A549 (cell line): ENCODE measurements at regions not wholly inside any gene's neighbourhood (a gene's known extent, or its start where the extent isn't known, plus 50 kb on each side); places are given as distances from the start of the nearest gene placed in this dataset.
A peak's percentile ranks its signal among the peaks of the same experiment; 100 is the strongest.

Experiments
- ATAC-seq, 2 experiments: fragments of 200-7000 bp in 1 of 2; fragments of >200 bp in 1 of 2; cut with Nextera tagmentation in 1 of 2; cut with Tn5 transposase in 1 of 2; 3 replicates each; pipeline versions ENCODE4 v1.8.0 to v1.9.1; 2018 to 2020; ENCODE audit warnings: mild to moderate bottlenecking in 1 of 2, moderate library complexity in 1 of 2
- CTCF ChIA-PET: fragments of 300-600 bp; sonication (Branson Sonifier 250); formaldehyde crosslinking; extraction: SDS; loops from one replicate; lab custom pipeline; 2021; ENCODE audit warnings: antibody characterized with exemption, inconsistent platforms; lab: Yijun Ruan, JAX
- POLR2A ChIA-PET: fragments of 350-600 bp; formaldehyde crosslinking; extraction: SDS; loops from one replicate; lab custom pipeline; 2021; ENCODE audit warnings: antibody characterized with exemption, inconsistent platforms; lab: Yijun Ruan, JAX
- DNase-seq, 2 experiments: peaks; one replicate each; pipeline versions ENCODE4 v3.0.0 to v3.0.0-alpha.2; 2011 to 2016; ENCODE audit warnings: low read depth in 1 of 2, low spot score in 1 of 2
- FAIRE-seq: peaks from 2 replicates; lab custom pipeline; 2011; peaks lifted over from hg19 to GRCh38; lab: Jason Lieb, UNC
- H3K27ac ChIP-seq, 2 experiments: fragments of >200 bp; sonication (Bioruptor Twin); formaldehyde crosslinking; 3 replicates each; pipeline ENCODE4 v1.5.1; 2016 to 2017
- H3K4me1 ChIP-seq: fragments of >200 bp; sonication (Bioruptor Twin); formaldehyde crosslinking; 3 replicates; pipeline ENCODE4 v1.6.1; 2016
- H3K4me2 ChIP-seq: fragments of >200 bp; sonication (Bioruptor Twin); formaldehyde crosslinking; 3 replicates; pipeline ENCODE4 v1.6.1; 2016
- H3K4me3 ChIP-seq: fragments of >200 bp; sonication (Bioruptor Twin); formaldehyde crosslinking; 3 replicates; pipeline ENCODE4 v1.5.1; 2016
- H3K9me3 ChIP-seq: fragments of >200 bp; sonication (Bioruptor Twin); formaldehyde crosslinking; 3 replicates; pipeline ENCODE4 v1.6.1; 2016
- CHD4 ChIP-seq: fragments of 200-600 bp; sonication (generic); IDR thresholded peaks from 2 replicates; pipeline ENCODE4 v1.6.1; 2016; ENCODE audit warnings: antibody characterized with exemption, mild to moderate bottlenecking, borderline replicate concordance
- EHF ChIP-seq: fragments of 250-450 bp; sonication (Bioruptor Pico); IDR thresholded peaks from 2 replicates; pipeline ENCODE4 v1.5.0; 2020; ENCODE audit warnings: mild to moderate bottlenecking
- ESRRA ChIP-seq: fragments of 150-350 bp; IDR thresholded peaks from 2 replicates; pipeline ENCODE4 v1.6.1; 2014; ENCODE audit warnings: mild to moderate bottlenecking, low read length, borderline replicate concordance
- FOSB ChIP-seq: fragments of 250-450 bp; sonication (Bioruptor Pico); IDR thresholded peaks from 2 replicates; pipeline ENCODE4 v1.5.0; 2020; ENCODE audit warnings: mild to moderate bottlenecking, moderate library complexity
- FOSL2 ChIP-seq, 2 experiments: fragments of 450-650 bp in 1 of 2; fragments of >200 bp in 1 of 2; sonication (Bioruptor Twin) in 1 of 2; formaldehyde crosslinking; IDR thresholded peaks; 2 replicates each; pipeline versions ENCODE4 v1.5.0 to v1.6.1; 2016 to 2020; ENCODE audit warnings: mild to moderate bottlenecking in 1 of 2, moderate library complexity in 1 of 2
- GATA3 ChIP-seq: IDR thresholded peaks from 2 replicates; pipeline ENCODE4 v1.6.1; 2012; ENCODE audit warnings: borderline replicate concordance
- HOXA7 ChIP-seq: fragments of 250-450 bp; sonication (Bioruptor Pico); IDR thresholded peaks from 2 replicates; pipeline ENCODE4 v1.5.0; 2020; ENCODE audit warnings: mild to moderate bottlenecking, moderate library complexity
- HOXB5 ChIP-seq: fragments of 250-450 bp; sonication (Bioruptor Pico); IDR thresholded peaks from 2 replicates; pipeline ENCODE4 v1.5.0; 2020; ENCODE audit warnings: mild to moderate bottlenecking, moderate library complexity
- MAFK ChIP-seq: fragments of 450-650 bp; IDR thresholded peaks from 2 replicates; pipeline ENCODE4 v1.6.1; 2014; ENCODE audit not compliant: partially characterized antibody
- NPAS2 ChIP-seq: fragments of 250-450 bp; sonication (Bioruptor Pico); IDR thresholded peaks from 2 replicates; pipeline ENCODE4 v1.8.0; 2022; ENCODE audit warnings: mild to moderate bottlenecking, moderate library complexity, borderline replicate concordance
- PHF8 ChIP-seq: fragments of 200-600 bp; sonication (generic); IDR thresholded peaks from 2 replicates; pipeline ENCODE4 v1.6.1; 2016; ENCODE audit warnings: low read depth, mild to moderate bottlenecking, antibody characterized with exemption, moderate library complexity, borderline replicate concordance
- RARB ChIP-seq: fragments of 250-450 bp; sonication (Bioruptor Pico); IDR thresholded peaks from 2 replicates; pipeline ENCODE4 v1.8.0; 2021; ENCODE audit warnings: mild to moderate bottlenecking, moderate library complexity
- RCOR1 ChIP-seq: fragments of 150-350 bp; IDR thresholded peaks from 2 replicates; pipeline ENCODE4 v1.6.1; 2014; ENCODE audit warnings: antibody characterized with exemption, low read length, low read depth
- SREBF2 ChIP-seq: fragments of 450-650 bp; IDR thresholded peaks from 2 replicates; pipeline ENCODE4 v1.6.1; 2014; ENCODE audit warnings: mild to moderate bottlenecking, moderate library complexity
- TFCP2L1 ChIP-seq: fragments of 250-450 bp; sonication (Bioruptor Pico); IDR thresholded peaks from 2 replicates; pipeline ENCODE4 v1.5.0; 2021; ENCODE audit warnings: mild to moderate bottlenecking
- ZC3H11A ChIP-seq: fragments of 450-650 bp; IDR thresholded peaks from 2 replicates; pipeline ENCODE4 v1.6.1; 2014; ENCODE audit warnings: antibody characterized with exemption, mild to moderate bottlenecking
- WGBS: methylation state at CpG from one replicate; pipeline ENCODE4 v1.1.6; 2017; ENCODE audit errors: missing lambda C conversion rate; 5-methylcytosine and 5-hydroxymethylcytosine counted together
- TF ChIP-seq, protein P1 (sequence below): fragments of 200-600 bp; sonication (generic); IDR thresholded peaks from 2 replicates; pipeline ENCODE4 v1.6.1; 2016; ENCODE audit warnings: antibody characterized with exemption, mild to moderate bottlenecking, moderate library complexity
- TF ChIP-seq, protein P2 (sequence below): IDR thresholded peaks from 2 replicates; pipeline ENCODE4 v1.6.1; 2012
- TF ChIP-seq, protein P3 (sequence below): fragments of 150-350 bp; IDR thresholded peaks from 2 replicates; pipeline ENCODE4 v1.6.1; 2014; ENCODE audit warnings: low read depth, mild to moderate bottlenecking, low read length
- TF ChIP-seq, protein P4 (sequence below): fragments of >200 bp; sonication (Bioruptor Twin); formaldehyde crosslinking; IDR thresholded peaks from 3 replicates; pipeline ENCODE4 v1.5.1; 2016

DNA sequence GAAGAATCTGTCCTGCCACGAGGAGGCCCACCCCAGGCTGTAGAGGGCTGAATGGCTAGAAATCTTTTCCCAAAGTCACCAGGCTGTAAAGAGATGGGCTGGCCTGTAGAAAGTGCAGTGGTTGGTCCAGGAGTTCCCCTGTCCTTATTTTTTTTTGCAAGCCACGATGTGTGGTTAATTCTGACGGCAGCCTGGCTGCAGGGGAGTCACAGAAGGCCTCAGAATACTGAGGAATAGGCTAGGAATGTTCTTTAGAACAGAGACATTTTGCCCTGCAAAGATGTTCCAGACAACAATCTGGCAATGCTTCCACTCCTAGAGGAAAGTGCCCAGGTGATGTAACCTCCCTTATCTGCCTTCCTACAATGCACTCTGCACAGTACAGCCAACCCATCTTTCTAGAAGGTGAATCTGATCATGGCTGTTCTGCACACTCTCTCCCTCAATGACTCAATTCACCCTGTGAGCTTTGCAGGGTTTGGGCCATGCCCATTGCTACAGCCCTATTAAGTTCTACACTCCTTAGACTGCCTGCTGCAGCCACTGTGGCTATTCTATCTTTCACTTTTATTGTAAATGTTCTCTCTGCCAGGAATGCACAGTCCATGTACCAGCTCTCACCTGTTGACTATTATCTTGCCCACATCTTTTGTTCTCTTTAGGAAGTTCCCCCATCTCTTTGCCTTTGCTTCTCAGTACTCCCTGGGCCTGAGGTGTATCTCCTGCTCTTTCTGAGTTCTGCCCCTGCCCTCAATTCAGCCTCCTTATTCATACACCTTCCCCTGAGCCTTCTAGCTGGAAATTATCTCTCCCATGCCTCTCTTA, 377.8 kb upstream of the CLINT1 start:
- ChIA-PET POLR2A (no interaction called here), CTCF (interaction anchor here (1.2 kb wide), 1 partner anchor 17 kb away, joined by 3 read pairs; no protein-coding TSS in a partner anchor)
- Histone ChIP-seq H3K9me3 (no peaks in the 10 kb centered on the region), H3K4me3 (no peak overlapping the region), H3K4me1 (no peaks in the 10 kb centered on the region), H3K27ac (no peak overlapping the region), H3K4me2 (no peak overlapping the region)
- WGBS, result 0% methylated on average over 3 of the region's 3 CpGs
- TF ChIP-seq PHF8 (no peak), SREBF2 (no peak), ESRRA (no peak), HOXB5 (CRISPR knock-in tag) (no peak), GATA3 (no peak), RARB (CRISPR knock-in tag) (no peak), HOXA7 (no peak), ZC3H11A (no peak), CHD4 (no peak), EHF (CRISPR knock-in tag) (no peak), MAFK (no peak), NPAS2 (no peak)
- TF ChIP-seq, protein P1, sequence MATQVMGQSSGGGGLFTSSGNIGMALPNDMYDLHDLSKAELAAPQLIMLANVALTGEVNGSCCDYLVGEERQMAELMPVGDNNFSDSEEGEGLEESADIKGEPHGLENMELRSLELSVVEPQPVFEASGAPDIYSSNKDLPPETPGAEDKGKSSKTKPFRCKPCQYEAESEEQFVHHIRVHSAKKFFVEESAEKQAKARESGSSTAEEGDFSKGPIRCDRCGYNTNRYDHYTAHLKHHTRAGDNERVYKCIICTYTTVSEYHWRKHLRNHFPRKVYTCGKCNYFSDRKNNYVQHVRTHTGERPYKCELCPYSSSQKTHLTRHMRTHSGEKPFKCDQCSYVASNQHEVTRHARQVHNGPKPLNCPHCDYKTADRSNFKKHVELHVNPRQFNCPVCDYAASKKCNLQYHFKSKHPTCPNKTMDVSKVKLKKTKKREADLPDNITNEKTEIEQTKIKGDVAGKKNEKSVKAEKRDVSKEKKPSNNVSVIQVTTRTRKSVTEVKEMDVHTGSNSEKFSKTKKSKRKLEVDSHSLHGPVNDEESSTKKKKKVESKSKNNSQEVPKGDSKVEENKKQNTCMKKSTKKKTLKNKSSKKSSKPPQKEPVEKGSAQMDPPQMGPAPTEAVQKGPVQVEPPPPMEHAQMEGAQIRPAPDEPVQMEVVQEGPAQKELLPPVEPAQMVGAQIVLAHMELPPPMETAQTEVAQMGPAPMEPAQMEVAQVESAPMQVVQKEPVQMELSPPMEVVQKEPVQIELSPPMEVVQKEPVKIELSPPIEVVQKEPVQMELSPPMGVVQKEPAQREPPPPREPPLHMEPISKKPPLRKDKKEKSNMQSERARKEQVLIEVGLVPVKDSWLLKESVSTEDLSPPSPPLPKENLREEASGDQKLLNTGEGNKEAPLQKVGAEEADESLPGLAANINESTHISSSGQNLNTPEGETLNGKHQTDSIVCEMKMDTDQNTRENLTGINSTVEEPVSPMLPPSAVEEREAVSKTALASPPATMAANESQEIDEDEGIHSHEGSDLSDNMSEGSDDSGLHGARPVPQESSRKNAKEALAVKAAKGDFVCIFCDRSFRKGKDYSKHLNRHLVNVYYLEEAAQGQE, result no peak
- TF ChIP-seq, protein P2, sequence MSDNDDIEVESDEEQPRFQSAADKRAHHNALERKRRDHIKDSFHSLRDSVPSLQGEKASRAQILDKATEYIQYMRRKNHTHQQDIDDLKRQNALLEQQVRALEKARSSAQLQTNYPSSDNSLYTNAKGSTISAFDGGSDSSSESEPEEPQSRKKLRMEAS, result no peak
- no peak for FAIRE-seq
- DNase-seq, result no peak
- ATAC-seq, result 0 out of 6 replicates have a peak, but pooled peaks of 1 of the 2 experiments have one; percentile 19

DNA sequence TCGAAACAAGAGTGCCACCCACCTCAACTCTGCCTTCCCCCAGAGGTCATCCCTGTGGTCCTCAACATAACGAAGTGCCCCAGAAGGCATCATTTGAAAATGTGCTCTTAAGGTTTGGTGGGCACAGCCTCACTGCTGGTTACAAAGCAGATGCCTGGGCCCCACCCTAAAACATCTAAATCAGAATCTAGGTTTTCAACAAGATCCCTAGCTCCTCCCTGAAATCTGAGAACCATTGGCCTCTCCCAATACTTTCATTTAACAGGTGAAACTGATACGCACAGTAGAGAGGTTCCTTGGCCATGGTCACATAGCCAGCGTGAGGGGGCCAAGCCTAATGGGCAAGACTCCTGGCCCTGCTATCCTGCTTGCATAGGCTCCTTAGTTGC, 376.2 kb upstream of the CLINT1 start:
- TF ChIP-seq, protein P3, sequence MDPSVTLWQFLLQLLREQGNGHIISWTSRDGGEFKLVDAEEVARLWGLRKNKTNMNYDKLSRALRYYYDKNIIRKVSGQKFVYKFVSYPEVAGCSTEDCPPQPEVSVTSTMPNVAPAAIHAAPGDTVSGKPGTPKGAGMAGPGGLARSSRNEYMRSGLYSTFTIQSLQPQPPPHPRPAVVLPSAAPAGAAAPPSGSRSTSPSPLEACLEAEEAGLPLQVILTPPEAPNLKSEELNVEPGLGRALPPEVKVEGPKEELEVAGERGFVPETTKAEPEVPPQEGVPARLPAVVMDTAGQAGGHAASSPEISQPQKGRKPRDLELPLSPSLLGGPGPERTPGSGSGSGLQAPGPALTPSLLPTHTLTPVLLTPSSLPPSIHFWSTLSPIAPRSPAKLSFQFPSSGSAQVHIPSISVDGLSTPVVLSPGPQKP, result no peak
- no peak for TF ChIP-seq RCOR1
- TF ChIP-seq TFCP2L1 (CRISPR knock-in tag), result no peak
- no peak for TF ChIP-seq FOSB (CRISPR knock-in tag)
- TF ChIP-seq, protein P4, sequence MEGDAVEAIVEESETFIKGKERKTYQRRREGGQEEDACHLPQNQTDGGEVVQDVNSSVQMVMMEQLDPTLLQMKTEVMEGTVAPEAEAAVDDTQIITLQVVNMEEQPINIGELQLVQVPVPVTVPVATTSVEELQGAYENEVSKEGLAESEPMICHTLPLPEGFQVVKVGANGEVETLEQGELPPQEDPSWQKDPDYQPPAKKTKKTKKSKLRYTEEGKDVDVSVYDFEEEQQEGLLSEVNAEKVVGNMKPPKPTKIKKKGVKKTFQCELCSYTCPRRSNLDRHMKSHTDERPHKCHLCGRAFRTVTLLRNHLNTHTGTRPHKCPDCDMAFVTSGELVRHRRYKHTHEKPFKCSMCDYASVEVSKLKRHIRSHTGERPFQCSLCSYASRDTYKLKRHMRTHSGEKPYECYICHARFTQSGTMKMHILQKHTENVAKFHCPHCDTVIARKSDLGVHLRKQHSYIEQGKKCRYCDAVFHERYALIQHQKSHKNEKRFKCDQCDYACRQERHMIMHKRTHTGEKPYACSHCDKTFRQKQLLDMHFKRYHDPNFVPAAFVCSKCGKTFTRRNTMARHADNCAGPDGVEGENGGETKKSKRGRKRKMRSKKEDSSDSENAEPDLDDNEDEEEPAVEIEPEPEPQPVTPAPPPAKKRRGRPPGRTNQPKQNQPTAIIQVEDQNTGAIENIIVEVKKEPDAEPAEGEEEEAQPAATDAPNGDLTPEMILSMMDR, result no peak
- no peak for TF ChIP-seq FOSL2 (IDR thresholded peaks at IDR 0.05)
- no peak for TF ChIP-seq FOSL2 (CRISPR knock-in tag; IDR thresholded peaks at IDR 0.05)
- ChIA-PET CTCF (interaction anchor here (1.3 kb wide), 1 partner anchor 14 kb away, joined by 4 read pairs; no protein-coding TSS in a partner anchor), POLR2A (no interaction called here)
- Histone ChIP-seq H3K9me3 (no peaks in the 10 kb centered on the region), H3K27ac (no peak overlapping the region), H3K4me1 (no peaks in the 10 kb centered on the region), H3K4me3 (no peak overlapping the region), H3K4me2 (no peak overlapping the region)
- WGBS, result 19% methylated on average over 4 of the region's 4 CpGs
- ATAC-seq, result no peak
- DNase-seq, result no peak
- FAIRE-seq, result no peak
